ENCODE measurements at regions not wholly inside any gene's neighbourhood (a gene's known extent, or its start where the extent isn't known, plus 50 kb on each side); places are given as distances from the start of the nearest gene placed in this dataset.

DNA sequence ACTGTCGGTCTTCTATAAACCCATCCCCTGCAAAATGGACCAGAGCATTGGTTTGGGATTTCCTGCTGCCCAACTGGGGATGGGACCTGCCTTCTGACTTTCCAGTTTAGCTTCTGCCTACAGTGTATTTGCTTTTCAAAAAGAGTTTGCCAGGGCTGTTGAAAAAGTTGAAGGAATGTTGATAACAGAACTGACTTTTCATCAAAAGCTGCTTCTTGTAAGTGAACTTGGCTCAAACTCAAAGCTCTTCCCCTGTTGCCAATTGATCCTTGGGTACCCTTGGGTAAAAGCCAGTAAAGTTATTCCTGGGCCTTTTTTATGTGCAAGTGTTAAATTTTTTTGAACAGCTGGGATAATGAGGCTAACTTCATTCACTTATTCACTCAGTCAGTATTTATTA, 142.9 kb upstream of the SLC30A5 start:
- TF ChIP-seq, protein P1, sequence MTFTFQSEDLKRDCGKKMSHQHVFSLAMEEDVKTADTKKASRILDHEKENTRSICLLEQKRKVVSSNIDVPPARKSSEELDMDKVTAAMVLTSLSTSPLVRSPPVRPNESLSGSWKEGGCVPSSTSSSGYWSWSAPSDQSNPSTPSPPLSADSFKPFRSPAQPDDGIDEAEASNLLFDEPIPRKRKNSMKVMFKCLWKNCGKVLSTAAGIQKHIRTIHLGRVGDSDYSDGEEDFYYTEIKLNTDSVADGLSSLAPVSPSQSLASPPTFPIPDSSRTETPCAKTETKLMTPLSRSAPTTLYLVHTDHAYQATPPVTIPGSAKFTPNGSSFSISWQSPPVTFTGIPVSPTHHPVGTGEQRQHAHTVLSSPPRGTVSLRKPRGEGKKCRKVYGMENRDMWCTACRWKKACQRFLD (tag by site-specific recombination; IDR thresholded peaks at IDR 0.05), result no peak
- TF ChIP-seq ZNF174 (tag by site-specific recombination; IDR thresholded peaks at IDR 0.05), result no peak
- TF ChIP-seq, protein P2, sequence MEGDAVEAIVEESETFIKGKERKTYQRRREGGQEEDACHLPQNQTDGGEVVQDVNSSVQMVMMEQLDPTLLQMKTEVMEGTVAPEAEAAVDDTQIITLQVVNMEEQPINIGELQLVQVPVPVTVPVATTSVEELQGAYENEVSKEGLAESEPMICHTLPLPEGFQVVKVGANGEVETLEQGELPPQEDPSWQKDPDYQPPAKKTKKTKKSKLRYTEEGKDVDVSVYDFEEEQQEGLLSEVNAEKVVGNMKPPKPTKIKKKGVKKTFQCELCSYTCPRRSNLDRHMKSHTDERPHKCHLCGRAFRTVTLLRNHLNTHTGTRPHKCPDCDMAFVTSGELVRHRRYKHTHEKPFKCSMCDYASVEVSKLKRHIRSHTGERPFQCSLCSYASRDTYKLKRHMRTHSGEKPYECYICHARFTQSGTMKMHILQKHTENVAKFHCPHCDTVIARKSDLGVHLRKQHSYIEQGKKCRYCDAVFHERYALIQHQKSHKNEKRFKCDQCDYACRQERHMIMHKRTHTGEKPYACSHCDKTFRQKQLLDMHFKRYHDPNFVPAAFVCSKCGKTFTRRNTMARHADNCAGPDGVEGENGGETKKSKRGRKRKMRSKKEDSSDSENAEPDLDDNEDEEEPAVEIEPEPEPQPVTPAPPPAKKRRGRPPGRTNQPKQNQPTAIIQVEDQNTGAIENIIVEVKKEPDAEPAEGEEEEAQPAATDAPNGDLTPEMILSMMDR (tag by site-specific recombination; IDR thresholded peaks at IDR 0.05), result no peak
- TF ChIP-seq PRDM1 (tag by site-specific recombination; IDR thresholded peaks at IDR 0.05), result no peak
- TF ChIP-seq ZNF114 (tag by site-specific recombination; IDR thresholded peaks at IDR 0.05), result no peak
- TF ChIP-seq, protein P3, sequence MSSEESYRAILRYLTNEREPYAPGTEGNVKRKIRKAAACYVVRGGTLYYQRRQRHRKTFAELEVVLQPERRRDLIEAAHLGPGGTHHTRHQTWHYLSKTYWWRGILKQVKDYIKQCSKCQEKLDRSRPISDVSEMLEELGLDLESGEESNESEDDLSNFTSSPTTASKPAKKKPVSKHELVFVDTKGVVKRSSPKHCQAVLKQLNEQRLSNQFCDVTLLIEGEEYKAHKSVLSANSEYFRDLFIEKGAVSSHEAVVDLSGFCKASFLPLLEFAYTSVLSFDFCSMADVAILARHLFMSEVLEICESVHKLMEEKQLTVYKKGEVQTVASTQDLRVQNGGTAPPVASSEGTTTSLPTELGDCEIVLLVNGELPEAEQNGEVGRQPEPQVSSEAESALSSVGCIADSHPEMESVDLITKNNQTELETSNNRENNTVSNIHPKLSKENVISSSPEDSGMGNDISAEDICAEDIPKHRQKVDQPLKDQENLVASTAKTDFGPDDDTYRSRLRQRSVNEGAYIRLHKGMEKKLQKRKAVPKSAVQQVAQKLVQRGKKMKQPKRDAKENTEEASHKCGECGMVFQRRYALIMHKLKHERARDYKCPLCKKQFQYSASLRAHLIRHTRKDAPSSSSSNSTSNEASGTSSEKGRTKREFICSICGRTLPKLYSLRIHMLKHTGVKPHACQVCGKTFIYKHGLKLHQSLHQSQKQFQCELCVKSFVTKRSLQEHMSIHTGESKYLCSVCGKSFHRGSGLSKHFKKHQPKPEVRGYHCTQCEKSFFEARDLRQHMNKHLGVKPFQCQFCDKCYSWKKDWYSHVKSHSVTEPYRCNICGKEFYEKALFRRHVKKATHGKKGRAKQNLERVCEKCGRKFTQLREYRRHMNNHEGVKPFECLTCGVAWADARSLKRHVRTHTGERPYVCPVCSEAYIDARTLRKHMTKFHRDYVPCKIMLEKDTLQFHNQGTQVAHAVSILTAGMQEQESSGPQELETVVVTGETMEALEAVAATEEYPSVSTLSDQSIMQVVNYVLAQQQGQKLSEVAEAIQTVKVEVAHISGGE (tag by site-specific recombination; conservative IDR thresholded peaks at IDR 0.05; ENCODE audit: low read depth), result no peak
- no peak for TF ChIP-seq HOXA7 (CRISPR knock-in tag; IDR thresholded peaks at IDR 0.05; ENCODE audit: borderline replicate concordance)
- TF ChIP-seq, protein P4, sequence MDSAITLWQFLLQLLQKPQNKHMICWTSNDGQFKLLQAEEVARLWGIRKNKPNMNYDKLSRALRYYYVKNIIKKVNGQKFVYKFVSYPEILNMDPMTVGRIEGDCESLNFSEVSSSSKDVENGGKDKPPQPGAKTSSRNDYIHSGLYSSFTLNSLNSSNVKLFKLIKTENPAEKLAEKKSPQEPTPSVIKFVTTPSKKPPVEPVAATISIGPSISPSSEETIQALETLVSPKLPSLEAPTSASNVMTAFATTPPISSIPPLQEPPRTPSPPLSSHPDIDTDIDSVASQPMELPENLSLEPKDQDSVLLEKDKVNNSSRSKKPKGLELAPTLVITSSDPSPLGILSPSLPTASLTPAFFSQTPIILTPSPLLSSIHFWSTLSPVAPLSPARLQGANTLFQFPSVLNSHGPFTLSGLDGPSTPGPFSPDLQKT (IDR thresholded peaks at IDR 0.05; ENCODE audit: borderline replicate concordance, low read depth, low read length), result no peak
- TF ChIP-seq, protein P5, sequence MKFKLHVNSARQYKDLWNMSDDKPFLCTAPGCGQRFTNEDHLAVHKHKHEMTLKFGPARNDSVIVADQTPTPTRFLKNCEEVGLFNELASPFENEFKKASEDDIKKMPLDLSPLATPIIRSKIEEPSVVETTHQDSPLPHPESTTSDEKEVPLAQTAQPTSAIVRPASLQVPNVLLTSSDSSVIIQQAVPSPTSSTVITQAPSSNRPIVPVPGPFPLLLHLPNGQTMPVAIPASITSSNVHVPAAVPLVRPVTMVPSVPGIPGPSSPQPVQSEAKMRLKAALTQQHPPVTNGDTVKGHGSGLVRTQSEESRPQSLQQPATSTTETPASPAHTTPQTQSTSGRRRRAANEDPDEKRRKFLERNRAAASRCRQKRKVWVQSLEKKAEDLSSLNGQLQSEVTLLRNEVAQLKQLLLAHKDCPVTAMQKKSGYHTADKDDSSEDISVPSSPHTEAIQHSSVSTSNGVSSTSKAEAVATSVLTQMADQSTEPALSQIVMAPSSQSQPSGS (tag by site-specific recombination; IDR thresholded peaks at IDR 0.05; ENCODE audit: low read depth), result no peak
- TF ChIP-seq SETDB1 (IDR thresholded peaks at IDR 0.05; ENCODE audit: insufficient read length, low read length), result no peak
- no peak for TF ChIP-seq ZNF350 (tag by site-specific recombination; IDR thresholded peaks at IDR 0.05)
- TF ChIP-seq ZBTB17 (tag by site-specific recombination; IDR thresholded peaks at IDR 0.05), result no peak
- no peak for TF ChIP-seq ZNF248 (tag by site-specific recombination; IDR thresholded peaks at IDR 0.05)
- no peak for TF ChIP-seq ZNF555 (tag by site-specific recombination; conservative IDR thresholded peaks at IDR 0.05)
